Amygdala (tissue), 56 donors: ENCODE measurements at regions not wholly inside any gene's neighbourhood (a gene's known extent, or its start where the extent isn't known, plus 50 kb on each side); places are given as distances from the start of the nearest gene placed in this dataset.

Experiments
- DNase-seq, 56 donors: peaks; one replicate each; lab custom pipeline; 2025; lab: John Stamatoyannopoulos, UW

GRCh38 chr18:57991552-57991951 is 52.5 kb upstream of the NEDD4L start:
- DNase-seq: no peak

GRCh38 chr18:57989536-57989935 is 54.5 kb upstream of the NEDD4L start:
- no peak for DNase-seq

- peak in 1 of 56 donors; percentile 1 for DNase-seq
These were observed 59.4 kb upstream of the NEDD4L start for GRCh38 chr18:57984490-57985115.

- DNase-seq: no peak
These were observed 60.1 kb upstream of the NEDD4L start for GRCh38 chr18:57983965-57984364.

GRCh38 chr18:57983472-57983871 is 60.6 kb upstream of the NEDD4L start:
- no peak for DNase-seq

GRCh38 chr18:57982372-57983021 is 61.5 kb upstream of the NEDD4L start:
- DNase-seq: no peak

GRCh38 chr18:57981308-57982028 is 62.6 kb upstream of the NEDD4L start:
- no peak for DNase-seq

- no peak for DNase-seq
These were observed 63.3 kb upstream of the NEDD4L start for GRCh38 chr18:57980573-57981307.

- no peak for DNase-seq
These were observed 67.7 kb upstream of the NEDD4L start for GRCh38 chr18:57976230-57976773.

GRCh38 chr18:57975805-57976204 is 68.2 kb upstream of the NEDD4L start:
- no peak for DNase-seq

GRCh38 chr18:57974585-57975265 is 69.3 kb upstream of the NEDD4L start:
- DNase-seq: no peak

GRCh38 chr18:57973889-57974288 is 70.1 kb upstream of the NEDD4L start:
- DNase-seq: no peak

- DNase-seq: no peak
These were observed 73.5 kb upstream of the NEDD4L start for GRCh38 chr18:57970356-57971095.

GRCh38 chr18:57969824-57970223 is 74.2 kb upstream of the NEDD4L start:
- no peak for DNase-seq

- no peak for DNase-seq
These were observed 78.8 kb upstream of the NEDD4L start for GRCh38 chr18:57965246-57965645.

- DNase-seq: no peak
These were observed 82.0 kb upstream of the NEDD4L start for GRCh38 chr18:57961876-57962505.

GRCh38 chr18:57961411-57961810 is 82.6 kb upstream of the NEDD4L start:
- DNase-seq: no peak

- DNase-seq: peak in 4 of 56 donors; percentile 2 to 35 (median 26)
These were observed 84.7 kb upstream of the NEDD4L start for GRCh38 chr18:57959278-57959677.

GRCh38 chr18:57957210-57957609 is 86.8 kb upstream of the NEDD4L start:
- DNase-seq: no peak
